ENCODE measurements at regions not wholly inside any gene's neighbourhood (a gene's known extent, or its start where the extent isn't known, plus 50 kb on each side); places are given as distances from the start of the nearest gene placed in this dataset.

DNA sequence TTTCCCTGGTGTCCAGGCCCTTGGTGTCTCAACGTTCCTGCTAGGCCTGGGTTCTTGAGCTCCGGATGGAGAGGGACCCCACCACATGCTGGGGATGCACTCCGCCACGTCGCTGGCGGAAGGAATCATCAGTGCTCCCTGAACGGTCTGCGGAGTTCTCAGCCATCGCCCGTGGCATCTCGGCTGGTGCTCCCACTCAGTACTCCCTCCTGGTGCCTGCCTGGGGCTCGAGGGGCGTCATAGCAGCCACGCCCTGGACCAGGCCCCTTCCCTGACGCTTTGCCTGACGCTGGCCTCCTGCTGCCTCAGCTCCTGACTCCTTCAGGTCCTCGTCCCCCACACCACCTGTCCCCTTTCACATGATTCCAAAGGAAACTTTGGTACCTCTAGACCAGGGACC, 95.9 kb upstream of the CIBAR2 start:
- Histone ChIP-seq H3K4me2 (ENCODE audit: low read depth, low read length) (no peak overlapping the region), H3K27ac (ENCODE audit: insufficient read depth, low read length) (peak overlapping the region; percentile 65; the same call in 1 of the 2 replicates), H4K5ac (ENCODE audit: low read depth, low read length) (peak overlapping the region; percentile 13), H3K9me1 (ENCODE audit: insufficient read depth, low read length) (peaks cover 29% of the 10 kb centered on the region), H2BK20ac (ENCODE audit: low read depth, low read length) (peak overlapping the region; percentile 81), H2AK5ac (ENCODE audit: low read depth, low read length) (peak overlapping the region; percentile 96), H2BK120ac (ENCODE audit: low read depth, low read length) (peak overlapping the region; percentile 92), H3K4me1 (ENCODE audit: control insufficient read depth, insufficient read depth, low read length) (peaks cover 61% of the 10 kb centered on the region), H2BK15ac (ENCODE audit: low read depth, low read length) (peak overlapping the region; percentile 91; the same call in 2 of the 3 replicates), H3K23ac (ENCODE audit: low read depth, low read length) (peak overlapping the region; percentile 86), H3K9me3 (ENCODE audit: control insufficient read depth, insufficient read depth, low read length) (peaks cover 2% of the 10 kb centered on the region; the same call in 1 of the 2 replicates), H3K14ac (replicated peaks; ENCODE audit: low read depth, low read length) (peak overlapping the region; percentile 86), H3K4ac (ENCODE audit: low read depth, low read length) (peak overlapping the region; percentile 96), H2AFZ (replicated peaks; ENCODE audit: low read length, poor library complexity) (peak overlapping the region; percentile 82), H4K8ac (ENCODE audit: low read depth in 2 of 2, low read length in 2 of 2) (peak overlapping the region; percentile 7 to 86; a peak in 3 of 4 replicates), H3K9ac (ENCODE audit: low read depth, low read length) (no peak overlapping the region), H2AK9ac (replicated peaks; ENCODE audit: low read depth, low read length, poor library complexity) (peak overlapping the region; percentile 66), H3K36me3 (ENCODE audit: control insufficient read depth, insufficient read depth, low read length) (no peaks in the 10 kb centered on the region), H3K79me1 (ENCODE audit: low read depth in 1 of 2, low read length in 2 of 2) (peaks cover 38 to 89% of the 10 kb centered on the region in 2 experiments), H3K27me3 (ENCODE audit: control insufficient read depth, insufficient read depth, low read length) (no peaks in the 10 kb centered on the region), H3K18ac (ENCODE audit: low read depth, low read length) (peak overlapping the region; percentile 26), H4K20me1 (ENCODE audit: insufficient read depth, low read length) (peaks cover 36% of the 10 kb centered on the region), H2BK5ac (ENCODE audit: low read depth, low read length, poor library complexity, severe bottlenecking) (peak overlapping the region; percentile 75), H3K4me3 (ENCODE audit: insufficient read depth, low read depth, low read length) (no peak overlapping the region), H4K91ac (ENCODE audit: insufficient read depth, low read depth, low read length) (peak overlapping the region; percentile 96), H3K56ac (ENCODE audit: extremely low read depth, insufficient read depth, low read length) (peak overlapping the region; percentile 28; the same call in 1 of the 2 replicates)
- DNase-seq (no peak), ATAC-seq (ENCODE audit: low read depth) (no peak)
- TF ChIP-seq USF2 (IDR thresholded peaks at IDR 0.05; ENCODE audit: low read depth, low read length) (no peak), SMC3 (IDR thresholded peaks at IDR 0.05; ENCODE audit: low read depth, low read length) (no peak), CTCF (conservative IDR thresholded peaks at IDR 0.05; ENCODE audit: low read depth, low read length) (no peak), CHD1 (IDR thresholded peaks at IDR 0.05; ENCODE audit: low read depth, low read length) (no peak), FOS (IDR thresholded peaks at IDR 0.05; ENCODE audit: low read depth, low read length) (no peak)
- TF ChIP-seq, protein P1, sequence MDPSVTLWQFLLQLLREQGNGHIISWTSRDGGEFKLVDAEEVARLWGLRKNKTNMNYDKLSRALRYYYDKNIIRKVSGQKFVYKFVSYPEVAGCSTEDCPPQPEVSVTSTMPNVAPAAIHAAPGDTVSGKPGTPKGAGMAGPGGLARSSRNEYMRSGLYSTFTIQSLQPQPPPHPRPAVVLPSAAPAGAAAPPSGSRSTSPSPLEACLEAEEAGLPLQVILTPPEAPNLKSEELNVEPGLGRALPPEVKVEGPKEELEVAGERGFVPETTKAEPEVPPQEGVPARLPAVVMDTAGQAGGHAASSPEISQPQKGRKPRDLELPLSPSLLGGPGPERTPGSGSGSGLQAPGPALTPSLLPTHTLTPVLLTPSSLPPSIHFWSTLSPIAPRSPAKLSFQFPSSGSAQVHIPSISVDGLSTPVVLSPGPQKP (IDR thresholded peaks at IDR 0.05; ENCODE audit: borderline replicate concordance, low read depth, low read length), result no peak
- intact Hi-C loops (cut with micrococcal nuclease) (no loop called here), in situ Hi-C loops (cut with MboI; ENCODE audit: low sequenced_read_pairs) (no loop called here), dilution Hi-C loops (cut with HindIII; ENCODE audit: low sequenced_read_pairs, unreplicated experiment) (no loop called here)
- ChIA-PET CTCF (no interaction called here), POLR2A (ENCODE audit: unreplicated experiment) (no interaction called here)
- no TSS peak for BruUV-seq (replicated peaks)
- WGBS, 2 experiments (ENCODE audit: extremely low coverage in 2 of 2, insufficient read length in 1 of 2), result 93% methylated on average over 17 of the region's 17 CpGs; no CpG with 5 or more reads in 1 of the 2 experiments

Measured in IMR-90 (cell line).